Body of pancreas (tissue), 4 donors: ENCODE measurements at regions not wholly inside any gene's neighbourhood (a gene's known extent, or its start where the extent isn't known, plus 50 kb on each side); places are given as distances from the start of the nearest gene placed in this dataset.
"Not testable (repeated sequence)": the region's sequence is repeated elsewhere in the genome, so short reads cannot be mapped to it uniquely, and the experiment has no call there.

ENCODE experiments used
- ATAC-seq: fragments of 150-250 bp; one replicate; pipeline ENCODE4 v1.9.1; 2016
- DNase-seq, 4 donors: peaks; one replicate each; pipeline ENCODE4 v3.0.0-alpha.2; 2019
- H3K27ac ChIP-seq, 4 donors: fragments of 200-600 bp; sonication (generic); 1 replicate in 3 of 4; 2 replicates in 1 of 4; pipeline versions ENCODE4 v1.5.1 to v1.6.1; 2016 to 2019; ENCODE audit warnings: mild to moderate bottlenecking in 1 of 4, mixed read lengths in 1 of 4, moderate library complexity in 1 of 4
- H3K27me3 ChIP-seq, 2 donors: fragments of 200-600 bp; sonication (generic); one replicate each; pipeline ENCODE4 v1.6.0; 2016; ENCODE audit warnings: mild to moderate bottlenecking in 1 of 2
- H3K36me3 ChIP-seq, 2 donors: fragments of 200-600 bp; sonication (generic); replicated peaks in 1 of 2; 2 replicates each; pipeline ENCODE4 v1.5.1; 2016; ENCODE audit warnings: low read depth in 2 of 2; ENCODE audit not compliant: insufficient read depth in 1 of 2
- H3K4me1 ChIP-seq: fragments of 200-600 bp; sonication (generic); one replicate; pipeline ENCODE4 v1.6.0; 2016
- H3K4me3 ChIP-seq, 2 donors: fragments of 200-600 bp; sonication (generic); 1 replicate in 1 of 2; 2 replicates in 1 of 2; pipeline ENCODE4 v1.5.1; 2016 to 2019
- H3K9me3 ChIP-seq, 3 donors: fragments of 200-600 bp; sonication (generic); 1 replicate in 2 of 3; 2 replicates in 1 of 3; pipeline ENCODE4 v1.5.1; 2016
- POLR2A ChIP-seq, 3 donors: fragments of 450-650 bp; IDR thresholded peaks; one replicate each; pipeline ENCODE4 v1.6.1; 2016; ENCODE audit warnings: antibody characterized with exemption in 3 of 3, mild to moderate bottlenecking in 2 of 3
- WGBS, 2 donors: methylation state at CpG; one replicate each; pipeline ENCODE4 v1.1.5; 2017; 5-methylcytosine and 5-hydroxymethylcytosine counted together
- intact Hi-C: fragments of 100-400 bp; cut with DNase I; formaldehyde crosslinking; loops from one replicate; pipeline ENCODE4 v1.15.1; 2023
- TF ChIP-seq, protein P1 (sequence below), 7 experiments: fragments of 450-650 bp in 4 of 7; fragments of 200-600 bp in 3 of 7; sonication (generic) in 3 of 7; IDR thresholded peaks; one replicate each; pipeline ENCODE4 v1.5.1; 2016 to 2019; ENCODE audit warnings: antibody characterized with exemption in 7 of 7

- Histone ChIP-seq H3K36me3 (no peaks in the 10 kb centered on the region), H3K27ac (no peak overlapping the region), H3K27me3 (no peaks in the 10 kb centered on the region), H3K4me1 (no peaks in the 10 kb centered on the region), H3K9me3 (no peaks in the 10 kb centered on the region), H3K4me3 (no peak overlapping the region)
- TF ChIP-seq POLR2A (IDR thresholded peaks at IDR 0.05), result no peak
- DNase-seq (no peak), ATAC-seq (no peak)
- intact Hi-C loops, result no loop called here
- WGBS, 2 donors, result 45% methylated on average over 11 of the region's 11 CpGs
Measured at GRCh38 chr6:10312445-10312844, 102.4 kb downstream of the TFAP2A start.

DNA sequence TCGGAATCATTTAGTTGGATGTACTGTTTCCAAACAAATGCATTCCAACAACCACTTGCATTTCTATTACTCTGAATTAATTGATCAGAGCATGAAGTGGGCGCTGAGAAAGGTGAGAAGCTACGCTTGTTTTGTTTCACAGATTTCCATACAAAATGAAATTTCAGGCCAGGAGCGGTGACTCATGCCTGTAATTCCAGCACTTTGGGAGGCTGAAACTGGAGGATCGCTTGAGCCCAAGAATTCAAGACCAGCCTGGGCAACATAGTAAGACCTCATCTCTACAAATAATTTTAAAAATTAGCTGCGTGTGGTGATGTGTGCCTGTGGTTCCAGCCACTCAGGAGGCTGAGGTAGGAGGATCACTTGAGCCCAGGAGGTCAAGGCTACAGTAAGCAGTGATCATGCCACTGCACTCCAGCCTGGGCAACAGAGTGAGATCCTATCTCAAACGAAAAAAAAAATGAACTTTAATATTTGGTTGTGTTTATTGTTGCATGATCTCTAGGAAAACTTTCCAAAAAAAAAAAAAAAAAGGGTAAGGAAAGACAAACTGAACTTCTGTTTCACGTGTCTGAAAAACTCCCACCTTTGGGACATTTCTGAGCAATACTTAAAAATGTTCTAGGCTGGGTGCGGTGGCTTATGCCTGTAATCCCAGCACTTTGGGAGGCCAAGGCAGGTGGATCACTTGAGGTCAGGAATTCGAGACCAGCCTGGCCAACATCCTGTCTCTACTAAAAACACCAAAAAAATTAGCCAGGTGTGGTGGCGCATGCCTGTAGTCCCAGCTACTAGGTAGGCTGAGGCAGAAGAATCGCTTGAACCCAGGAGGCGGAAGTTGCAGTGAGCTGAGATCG is 103.1 kb downstream of the TFAP2A start:
- intact Hi-C loops, H3K27ac ChIP-seq, H3K9me3 ChIP-seq, H3K4me1 ChIP-seq, DNase-seq, ATAC-seq, H3K4me3 ChIP-seq, H3K36me3 ChIP-seq, H3K27me3 ChIP-seq: not testable (repeated sequence)
- WGBS, 2 donors, result 72 to 84% methylated on average over 14 of the region's 14 CpGs

DNA sequence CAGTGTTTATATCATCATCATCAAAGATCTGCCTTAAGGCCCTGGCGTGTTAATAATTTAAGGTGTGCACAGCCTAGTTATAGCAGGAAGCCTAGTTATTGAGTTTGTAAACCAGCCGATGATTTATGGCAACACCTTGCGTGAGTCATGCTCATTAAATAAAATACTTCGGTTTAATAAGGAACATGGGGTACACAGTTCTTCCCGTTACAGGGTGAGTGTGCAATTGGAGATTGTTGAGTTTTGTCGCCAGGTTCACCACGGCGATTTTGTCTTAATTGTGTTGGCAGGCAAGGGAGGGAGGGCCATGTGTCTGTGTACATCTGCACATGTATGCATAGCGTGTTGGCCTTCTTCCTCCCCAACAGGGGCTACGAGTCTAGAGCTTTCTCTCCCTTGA is 104.0 kb downstream of the TFAP2A start:
- intact Hi-C loops, result no loop called here
- no peak overlapping the region for H3K27ac ChIP-seq
- H3K4me1 ChIP-seq, result no peaks in the 10 kb centered on the region
- no peaks in the 10 kb centered on the region for H3K27me3 ChIP-seq
- DNase-seq (no peak), ATAC-seq (peak; percentile 33)
- 26 to 39% methylated on average over 10 of the region's 10 CpGs for WGBS, 2 donors
- no peaks in the 10 kb centered on the region for H3K36me3 ChIP-seq
- no peaks in the 10 kb centered on the region for H3K9me3 ChIP-seq
- H3K4me3 ChIP-seq, result no peak overlapping the region
- no peak for TF ChIP-seq POLR2A (IDR thresholded peaks at IDR 0.05)
- TF ChIP-seq, protein P1, sequence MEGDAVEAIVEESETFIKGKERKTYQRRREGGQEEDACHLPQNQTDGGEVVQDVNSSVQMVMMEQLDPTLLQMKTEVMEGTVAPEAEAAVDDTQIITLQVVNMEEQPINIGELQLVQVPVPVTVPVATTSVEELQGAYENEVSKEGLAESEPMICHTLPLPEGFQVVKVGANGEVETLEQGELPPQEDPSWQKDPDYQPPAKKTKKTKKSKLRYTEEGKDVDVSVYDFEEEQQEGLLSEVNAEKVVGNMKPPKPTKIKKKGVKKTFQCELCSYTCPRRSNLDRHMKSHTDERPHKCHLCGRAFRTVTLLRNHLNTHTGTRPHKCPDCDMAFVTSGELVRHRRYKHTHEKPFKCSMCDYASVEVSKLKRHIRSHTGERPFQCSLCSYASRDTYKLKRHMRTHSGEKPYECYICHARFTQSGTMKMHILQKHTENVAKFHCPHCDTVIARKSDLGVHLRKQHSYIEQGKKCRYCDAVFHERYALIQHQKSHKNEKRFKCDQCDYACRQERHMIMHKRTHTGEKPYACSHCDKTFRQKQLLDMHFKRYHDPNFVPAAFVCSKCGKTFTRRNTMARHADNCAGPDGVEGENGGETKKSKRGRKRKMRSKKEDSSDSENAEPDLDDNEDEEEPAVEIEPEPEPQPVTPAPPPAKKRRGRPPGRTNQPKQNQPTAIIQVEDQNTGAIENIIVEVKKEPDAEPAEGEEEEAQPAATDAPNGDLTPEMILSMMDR (IDR thresholded peaks at IDR 0.05), result no peak

GRCh38 chr6:10310330-10310653 is 104.6 kb downstream of the TFAP2A start:
- 43 to 55% methylated on average over 4 of the region's 4 CpGs for WGBS, 2 donors
- no peak for DNase-seq
- Histone ChIP-seq H3K4me3 (no peak overlapping the region), H3K36me3 (no peaks in the 10 kb centered on the region), H3K27me3 (no peaks in the 10 kb centered on the region), H3K4me1 (no peaks in the 10 kb centered on the region), H3K27ac (no peak overlapping the region), H3K9me3 (no peaks in the 10 kb centered on the region)
- intact Hi-C loops, result no loop called here
- TF ChIP-seq, protein P1 (IDR thresholded peaks at IDR 0.05), result no peak
- no peak for ATAC-seq

DNA sequence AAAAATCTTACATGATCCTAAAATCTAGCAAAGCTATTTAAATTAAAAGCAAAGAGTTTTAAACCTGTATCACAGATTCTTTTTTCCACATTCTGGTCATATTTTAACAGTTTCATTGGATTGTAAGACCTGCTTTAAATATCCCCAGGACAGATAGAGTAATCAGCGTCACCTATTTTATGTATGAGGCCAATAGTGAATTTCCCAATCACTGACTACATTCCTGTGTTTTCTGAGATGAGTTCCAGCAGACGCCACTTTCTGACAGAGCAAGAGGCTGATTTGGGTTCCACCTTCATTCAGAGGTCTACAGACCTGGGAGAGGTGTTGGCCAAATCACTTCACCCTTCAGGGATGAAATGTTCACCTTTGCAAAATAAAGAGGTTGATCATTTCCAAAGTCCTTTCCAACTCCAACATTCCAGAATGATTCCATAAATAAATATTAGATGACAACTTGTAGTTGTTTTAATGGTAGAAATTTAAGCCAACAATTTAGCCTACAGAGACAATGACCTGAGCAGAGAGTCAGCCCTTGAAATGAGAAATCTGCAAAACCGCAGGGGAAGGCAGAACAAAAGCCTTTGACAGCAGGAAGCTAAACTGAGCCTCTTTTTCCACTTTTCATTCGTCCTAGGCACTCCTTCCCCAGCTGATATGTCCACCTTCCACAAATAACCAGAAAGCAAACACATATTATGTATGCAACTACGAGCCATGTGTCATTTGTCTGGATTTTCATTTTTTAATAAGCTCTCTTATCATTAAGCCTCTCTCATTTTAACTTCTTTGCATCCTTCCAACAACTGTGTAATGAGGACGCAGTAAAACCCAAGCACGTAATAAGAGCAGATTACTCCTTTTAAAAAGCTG is 105.2 kb downstream of the TFAP2A start:
- no peak overlapping the region for H3K27ac ChIP-seq
- WGBS, 2 donors, result 46 to 49% methylated on average over 7 of the region's 7 CpGs
- no peak for ATAC-seq
- TF ChIP-seq, protein P1 (IDR thresholded peaks at IDR 0.05), result no peak
- TF ChIP-seq POLR2A (IDR thresholded peaks at IDR 0.05), result no peak
- no peaks in the 10 kb centered on the region for H3K36me3 ChIP-seq
- H3K4me1 ChIP-seq, result no peaks in the 10 kb centered on the region
- H3K9me3 ChIP-seq, result no peaks in the 10 kb centered on the region
- intact Hi-C loops, result no loop called here
- no peak overlapping the region for H3K4me3 ChIP-seq
- no peaks in the 10 kb centered on the region for H3K27me3 ChIP-seq
- DNase-seq, result no peak
